Stomach smooth muscle (tissue), 2 donors: ENCODE measurements at regions not wholly inside any gene's neighbourhood (a gene's known extent, or its start where the extent isn't known, plus 50 kb on each side); places are given as distances from the start of the nearest gene placed in this dataset.

Experiments
- H3K27ac ChIP-seq: one replicate; pipeline ENCODE4 v1.7.0; 2013; ENCODE audit warnings: mild to moderate bottlenecking, low read length, inconsistent platforms
- H3K27me3 ChIP-seq, 2 donors: one replicate each; pipeline ENCODE4 v1.7.0; 2013; ENCODE audit warnings: low read length in 2 of 2; ENCODE audit not compliant: insufficient read depth in 2 of 2, control insufficient read depth in 1 of 2
- H3K36me3 ChIP-seq, 2 donors: one replicate each; pipeline ENCODE4 v1.7.0; 2013; ENCODE audit warnings: low read length in 2 of 2; ENCODE audit not compliant: control insufficient read depth in 2 of 2, insufficient read depth in 2 of 2
- H3K4me1 ChIP-seq: one replicate; pipeline ENCODE4 v1.7.0; 2013; ENCODE audit warnings: low read length; ENCODE audit not compliant: control insufficient read depth, insufficient read depth
- H3K4me3 ChIP-seq, 2 donors: one replicate each; pipeline ENCODE4 v1.7.0; 2013; ENCODE audit warnings: low read length in 2 of 2
- H3K9ac ChIP-seq, 2 donors: one replicate each; pipeline ENCODE4 v1.7.0; 2013; ENCODE audit warnings: low read length in 2 of 2, mild to moderate bottlenecking in 1 of 2
- H3K9me3 ChIP-seq, 2 donors: one replicate each; pipeline ENCODE4 v1.7.0; 2013; ENCODE audit warnings: low read length in 2 of 2; ENCODE audit not compliant: control insufficient read depth in 2 of 2
- donor health status: healthy.
- donor health status: Pancreatic carcinoma.

- H3K4me3 ChIP-seq = no peak overlapping the region
Measured at GRCh38 chr2:120461092-120461491, 115.2 kb downstream of the INHBB start.

GRCh38 chr2:120461546-120462537, 115.9 kb downstream of the INHBB start:
- Histone ChIP-seq H3K4me1 (no peaks in the 10 kb centered on the region), H3K9ac (no peak overlapping the region), H3K27ac (no peak overlapping the region), H3K9me3 (peaks cover under 1 to 7% of the 10 kb centered on the region in 2 donors), H3K36me3 (no peaks in the 10 kb centered on the region), H3K4me3 (no peak overlapping the region), H3K27me3 (peaks cover 4 to 6% of the 10 kb centered on the region in 2 donors)

More at GRCh38 chr2:120461092-120461491, 115.2 kb downstream of the INHBB start:
- Histone ChIP-seq H3K36me3 (no peaks in the 10 kb centered on the region), H3K27me3 (peaks cover 4 to 6% of the 10 kb centered on the region in 2 donors), H3K4me1 (no peaks in the 10 kb centered on the region), H3K9ac (no peak overlapping the region), H3K9me3 (peaks cover 3 to 9% of the 10 kb centered on the region in 2 donors), H3K27ac (no peak overlapping the region)

- peaks cover 4 to 6% of the 10 kb centered on the region in 2 donors for H3K27me3 ChIP-seq
- H3K9me3 ChIP-seq = no peaks in the 10 kb centered on the region
- H3K9ac ChIP-seq = no peak overlapping the region
Measured at GRCh38 chr2:120463527-120463926, 117.6 kb downstream of the INHBB start.

GRCh38 chr2:120463996-120464395, 118.1 kb downstream of the INHBB start:
- Histone ChIP-seq H3K9ac (no peak overlapping the region), H3K27ac (no peak overlapping the region), H3K4me3 (no peak overlapping the region), H3K4me1 (no peaks in the 10 kb centered on the region), H3K36me3 (no peaks in the 10 kb centered on the region), H3K27me3 (peaks cover 4 to 6% of the 10 kb centered on the region in 2 donors), H3K9me3 (no peaks in the 10 kb centered on the region)

More at GRCh38 chr2:120463527-120463926, 117.6 kb downstream of the INHBB start:
- H3K27ac ChIP-seq = no peak overlapping the region
- H3K4me3 ChIP-seq = no peak overlapping the region
- H3K36me3 ChIP-seq = no peaks in the 10 kb centered on the region
- H3K4me1 ChIP-seq = no peaks in the 10 kb centered on the region

- no peaks in the 10 kb centered on the region for H3K9me3 ChIP-seq
- no peaks in the 10 kb centered on the region for H3K36me3 ChIP-seq
- H3K4me1 ChIP-seq = no peaks in the 10 kb centered on the region
- no peak overlapping the region for H3K4me3 ChIP-seq
- H3K27me3 ChIP-seq = peaks cover 4 to 6% of the 10 kb centered on the region in 2 donors
- no peak overlapping the region for H3K9ac ChIP-seq
- H3K27ac ChIP-seq = no peak overlapping the region
Measured at GRCh38 chr2:120464448-120464931, 118.6 kb downstream of the INHBB start.

GRCh38 chr2:120465012-120465700, 119.2 kb downstream of the INHBB start:
- Histone ChIP-seq H3K27me3 (peaks cover 4 to 6% of the 10 kb centered on the region in 2 donors), H3K4me3 (no peak overlapping the region), H3K4me1 (peaks cover 4% of the 10 kb centered on the region), H3K36me3 (no peaks in the 10 kb centered on the region), H3K9ac (no peak overlapping the region), H3K27ac (no peak overlapping the region), H3K9me3 (no peaks in the 10 kb centered on the region)

GRCh38 chr2:120465701-120465988, 119.7 kb downstream of the INHBB start:
- Histone ChIP-seq H3K4me1 (peaks cover 9% of the 10 kb centered on the region), H3K36me3 (no peaks in the 10 kb centered on the region), H3K27me3 (peaks cover 4 to 6% of the 10 kb centered on the region in 2 donors), H3K4me3 (no peak overlapping the region), H3K27ac (no peak overlapping the region), H3K9me3 (no peaks in the 10 kb centered on the region), H3K9ac (no peak overlapping the region)

GRCh38 chr2:120465989-120466703, 120.2 kb downstream of the INHBB start:
- H3K4me3 ChIP-seq = no peak overlapping the region
- H3K27me3 ChIP-seq = peaks cover 4 to 6% of the 10 kb centered on the region in 2 donors
- H3K4me1 ChIP-seq = peaks cover 11% of the 10 kb centered on the region
- H3K9me3 ChIP-seq = no peaks in the 10 kb centered on the region
- no peak overlapping the region for H3K27ac ChIP-seq
- H3K36me3 ChIP-seq = no peaks in the 10 kb centered on the region
- no peak overlapping the region for H3K9ac ChIP-seq

- Histone ChIP-seq H3K27ac (no peak overlapping the region), H3K4me3 (no peak overlapping the region), H3K27me3 (peaks cover 4 to 6% of the 10 kb centered on the region in 2 donors), H3K36me3 (no peaks in the 10 kb centered on the region), H3K9ac (no peak overlapping the region), H3K9me3 (peaks cover under 1 to 2% of the 10 kb centered on the region in 2 donors), H3K4me1 (peaks cover 11% of the 10 kb centered on the region)
Measured at GRCh38 chr2:120466704-120467054, 120.7 kb downstream of the INHBB start.

- Histone ChIP-seq H3K9ac (no peak overlapping the region), H3K36me3 (no peaks in the 10 kb centered on the region), H3K27ac (no peak overlapping the region), H3K27me3 (peaks cover 4 to 6% of the 10 kb centered on the region in 2 donors), H3K4me1 (peaks cover 11% of the 10 kb centered on the region), H3K4me3 (no peak overlapping the region), H3K9me3 (peaks cover 5 to 13% of the 10 kb centered on the region in 2 donors)
Measured at GRCh38 chr2:120468136-120468535, 122.2 kb downstream of the INHBB start.
